Right cardiac atrium (tissue), 5 donors: ENCODE measurements at regions not wholly inside any gene's neighbourhood (a gene's known extent, or its start where the extent isn't known, plus 50 kb on each side); places are given as distances from the start of the nearest gene placed in this dataset.
"Not testable (repeated sequence)": the region's sequence is repeated elsewhere in the genome, so short reads cannot be mapped to it uniquely, and the experiment has no call there.

ENCODE experiments used
- ATAC-seq, 2 donors: fragments of 200-7000 bp; cut with Tn5 transposase; one replicate each; pipeline versions ENCODE4 v1.8.0 to v1.9.1; 2020; ENCODE audit warnings: moderate library complexity in 2 of 2, mild to moderate bottlenecking in 1 of 2
- DNase-seq, 3 donors: peaks; one replicate each; pipeline ENCODE4 v3.0.0-alpha.2; 2020
- H3K27ac ChIP-seq: one replicate; pipeline ENCODE4 v1.5.1; 2013; ENCODE audit warnings: mild to moderate bottlenecking, low read length, control low read depth, moderate library complexity
- H3K27me3 ChIP-seq: one replicate; pipeline ENCODE4 v1.6.1; 2013; ENCODE audit not compliant: control insufficient read depth, insufficient read depth
- H3K4me1 ChIP-seq: one replicate; pipeline ENCODE4 v1.6.1; 2013; ENCODE audit warnings: low read length; ENCODE audit not compliant: control insufficient read depth, insufficient read depth
- H3K4me3 ChIP-seq: one replicate; pipeline ENCODE4 v1.5.1; 2013; ENCODE audit warnings: low read length, control low read depth
- H3K9me3 ChIP-seq: one replicate; pipeline ENCODE4 v1.6.1; 2013; ENCODE audit warnings: low read length; ENCODE audit not compliant: control insufficient read depth
- WGBS: extraction: QIAGEN DNeasy Blood & Tissue Kit; methylation state at CpG from one replicate; pipeline ENCODE4 v1.1.7; 2013; 5-methylcytosine and 5-hydroxymethylcytosine counted together
- intact Hi-C, 4 donors: fragments of 100-400 bp; cut with DNase I; formaldehyde crosslinking; loops; one replicate each; pipeline versions ENCODE4 v1.11.0 to v1.14.0; 2022 to 2023
- donor health status: healthy with polysubstance abuse.
- donor health status: DM: no; HTN: yes; CAD: no.
- donor health status: DM: no; HTN: no; CAD: no.
- donor health status: DM: no; HTN: yes; CAD: no; lungs with severe emphysema.
- donor health status: DM: yes; HTN: yes; CAD: no.

GRCh38 chr22:48778308-48779195 lies 1049.1 kb downstream of the BRD1 start:
- no peaks in the 10 kb centered on the region for H3K4me1 ChIP-seq
- H3K27ac ChIP-seq: no peak overlapping the region
- 87% methylated on average over 25 of the region's 25 CpGs for WGBS
- intact Hi-C loops: no loop called here
- H3K9me3 ChIP-seq: no peaks in the 10 kb centered on the region
- H3K27me3 ChIP-seq: no peaks in the 10 kb centered on the region
- DNase-seq: peak in 1 of 3 donors; percentile 22
- H3K4me3 ChIP-seq: no peak overlapping the region
- no peak for ATAC-seq

GRCh38 chr22:48772286-48772907 lies 1055.3 kb downstream of the BRD1 start:
- H3K4me3 ChIP-seq: no peak overlapping the region
- peaks cover 2% of the 10 kb centered on the region for H3K9me3 ChIP-seq
- H3K27ac ChIP-seq: no peak overlapping the region
- DNase-seq: no peak
- intact Hi-C loops: no loop called here
- no peaks in the 10 kb centered on the region for H3K4me1 ChIP-seq
- no peaks in the 10 kb centered on the region for H3K27me3 ChIP-seq
- WGBS: 87% methylated on average over 19 of the region's 19 CpGs
- ATAC-seq: no peak

- Histone ChIP-seq H3K27ac (no peak overlapping the region), H3K4me3 (no peak overlapping the region), H3K9me3 (peaks cover 2% of the 10 kb centered on the region), H3K27me3 (no peaks in the 10 kb centered on the region), H3K4me1 (no peaks in the 10 kb centered on the region)
- DNase-seq (peak in 1 of 3 donors; percentile 7), ATAC-seq (no peak)
- 87% methylated on average over 5 of the region's 5 CpGs for WGBS
- intact Hi-C loops: no loop called here
Observed at GRCh38 chr22:48765595-48765994, 1062.1 kb downstream of the BRD1 start.

GRCh38 chr22:48761546-48761945 lies 1066.1 kb downstream of the BRD1 start:
- H3K9me3 ChIP-seq: no peaks in the 10 kb centered on the region
- no peaks in the 10 kb centered on the region for H3K27me3 ChIP-seq
- ATAC-seq (no peak), DNase-seq (no peak)
- no peak overlapping the region for H3K27ac ChIP-seq
- no peaks in the 10 kb centered on the region for H3K4me1 ChIP-seq
- 86% methylated on average over 14 of the region's 14 CpGs for WGBS
- intact Hi-C loops: no loop called here
- H3K4me3 ChIP-seq: no peak overlapping the region

GRCh38 chr22:48760481-48761390 lies 1066.9 kb downstream of the BRD1 start:
- intact Hi-C loops: no loop called here
- Histone ChIP-seq H3K4me3 (no peak overlapping the region), H3K27me3 (no peaks in the 10 kb centered on the region), H3K9me3 (no peaks in the 10 kb centered on the region), H3K27ac (no peak overlapping the region), H3K4me1 (no peaks in the 10 kb centered on the region)
- ATAC-seq (no peak), DNase-seq (peak in 1 of 3 donors; percentile 22)
- WGBS: 85% methylated on average over 19 of the region's 19 CpGs

- WGBS: 88% methylated on average over 22 of the region's 22 CpGs
- DNase-seq (no peak), ATAC-seq (no peak)
- H3K9me3 ChIP-seq: no peaks in the 10 kb centered on the region
- no peak overlapping the region for H3K4me3 ChIP-seq
- H3K27me3 ChIP-seq: no peaks in the 10 kb centered on the region
- H3K4me1 ChIP-seq: no peaks in the 10 kb centered on the region
- intact Hi-C loops: no loop called here
- H3K27ac ChIP-seq: no peak overlapping the region
Observed at GRCh38 chr22:48758881-48759875, 1068.5 kb downstream of the BRD1 start.

GRCh38 chr22:48757985-48758561 lies 1069.6 kb downstream of the BRD1 start:
- intact Hi-C loops: no loop called here
- WGBS: 91% methylated on average over 17 of the region's 17 CpGs
- Histone ChIP-seq H3K9me3 (no peaks in the 10 kb centered on the region), H3K4me3 (no peak overlapping the region), H3K4me1 (no peaks in the 10 kb centered on the region), H3K27ac (no peak overlapping the region), H3K27me3 (no peaks in the 10 kb centered on the region)
- no peak for ATAC-seq
- DNase-seq: no peak

- Histone ChIP-seq H3K27ac (no peak overlapping the region), H3K27me3 (no peaks in the 10 kb centered on the region), H3K4me3 (no peak overlapping the region), H3K9me3 (no peaks in the 10 kb centered on the region), H3K4me1 (no peaks in the 10 kb centered on the region)
- DNase-seq (no peak), ATAC-seq (no peak)
- 82% methylated on average over 7 of the region's 7 CpGs for WGBS
- intact Hi-C loops: no loop called here
Observed at GRCh38 chr22:48757581-48757980, 1070.1 kb downstream of the BRD1 start.

GRCh38 chr22:48757135-48757534 lies 1070.5 kb downstream of the BRD1 start:
- DNase-seq, H3K4me1 ChIP-seq, intact Hi-C loops, H3K4me3 ChIP-seq, H3K27me3 ChIP-seq, ATAC-seq, H3K9me3 ChIP-seq, H3K27ac ChIP-seq: not testable (repeated sequence)
- WGBS: 11% methylated on average over 1 of the region's 1 CpG
